ENCODE measurements at regions not wholly inside any gene's neighbourhood (a gene's known extent, or its start where the extent isn't known, plus 50 kb on each side); places are given as distances from the start of the nearest gene placed in this dataset.
A peak's percentile ranks its signal among the peaks of the same experiment; 100 is the strongest.

DNA sequence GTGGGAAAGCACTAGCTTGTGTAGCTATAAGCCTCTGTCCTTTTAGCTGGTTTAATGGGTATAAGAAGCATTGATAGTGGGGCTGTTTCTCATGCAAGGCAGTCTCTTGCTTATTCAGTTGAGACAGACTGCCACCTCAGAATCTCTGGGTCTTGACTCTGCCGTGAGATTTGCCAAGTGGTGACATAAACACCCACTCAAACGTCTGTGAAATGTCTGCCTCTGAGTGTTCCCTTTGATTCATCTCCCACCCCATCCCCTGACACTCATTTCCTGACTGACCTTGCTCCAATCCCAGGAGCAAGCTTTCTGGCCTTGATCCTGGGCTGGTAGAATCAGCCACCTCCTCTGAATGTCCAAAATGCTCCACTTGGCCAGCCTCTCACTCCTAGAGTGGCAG is 141.9 kb upstream of the RBMS1 start:
- intact Hi-C loops (cut with DNase I), result no loop called here
- peak overlapping the region in 1 of 4 donors; percentile 10 for H3K27ac ChIP-seq
- 31 to 44% methylated on average over 2 of the region's 2 CpGs for WGBS, 2 donors
- no peak overlapping the region for H3K4me3 ChIP-seq
- TF ChIP-seq POLR2AphosphoS5 (IDR thresholded peaks at IDR 0.05), result no peak
- TF ChIP-seq CTCF (IDR thresholded peaks at IDR 0.05), result no peak
- TF ChIP-seq EP300 (IDR thresholded peaks at IDR 0.05), result no peak
- no peak for TF ChIP-seq POLR2A (IDR thresholded peaks at IDR 0.05)
- no peaks in the 10 kb centered on the region for H3K27me3 ChIP-seq
- peaks cover 0 to 13% (median 9%) of the 10 kb centered on the region in 4 donors for H3K4me1 ChIP-seq
- H3K36me3 ChIP-seq, result no peaks in the 10 kb centered on the region
- no peak for DNase-seq
- H3K9me3 ChIP-seq, result peaks cover 0 to 11% (median 3%) of the 10 kb centered on the region in 4 donors

DNA sequence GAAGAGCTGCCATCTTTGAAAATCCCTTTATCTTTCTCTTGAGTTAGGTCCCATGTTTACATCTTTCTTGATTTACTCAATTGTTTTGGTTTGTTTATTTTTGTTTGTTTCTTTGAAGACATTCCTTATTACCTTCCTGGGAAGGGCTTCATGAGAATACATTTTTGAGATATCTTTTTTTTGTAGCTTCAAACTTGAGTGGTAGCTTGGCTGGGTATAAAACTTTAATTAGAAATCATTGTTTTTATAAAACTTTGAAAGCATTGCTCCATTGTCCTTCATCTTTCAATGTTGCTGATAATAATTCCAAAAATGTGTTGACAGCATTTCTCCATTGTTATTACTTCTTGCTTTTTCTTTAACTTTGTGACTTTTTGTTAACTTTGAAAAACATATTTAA is 145.9 kb upstream of the RBMS1 start:
- no peaks in the 10 kb centered on the region for H3K36me3 ChIP-seq
- peaks cover 0 to 11% (median 3%) of the 10 kb centered on the region in 4 donors for H3K9me3 ChIP-seq
- no peaks in the 10 kb centered on the region for H3K27me3 ChIP-seq
- peaks cover 0 to 13% (median 9%) of the 10 kb centered on the region in 4 donors for H3K4me1 ChIP-seq
- H3K27ac ChIP-seq, result no peak overlapping the region
- no peak overlapping the region for H3K4me3 ChIP-seq
- no peak for TF ChIP-seq POLR2AphosphoS5 (IDR thresholded peaks at IDR 0.05)
- TF ChIP-seq CTCF (IDR thresholded peaks at IDR 0.05), result no peak
- intact Hi-C loops (cut with DNase I), result no loop called here
- DNase-seq, result no peak

- Histone ChIP-seq H3K27ac (no peak overlapping the region), H3K4me1 (peaks cover 0 to 5% (median 0%) of the 10 kb centered on the region in 4 donors), H3K4me3 (no peak overlapping the region), H3K9me3 (no peaks in the 10 kb centered on the region), H3K36me3 (no peaks in the 10 kb centered on the region), H3K27me3 (no peaks in the 10 kb centered on the region)
- no peak for DNase-seq
- intact Hi-C loops (cut with DNase I), result no loop called here
- 32 to 61% methylated on average over 6 of the region's 6 CpGs for WGBS, 2 donors
- no peak for TF ChIP-seq CTCF (IDR thresholded peaks at IDR 0.05)
- TF ChIP-seq EP300 (IDR thresholded peaks at IDR 0.05), result no peak
- no peak for TF ChIP-seq POLR2AphosphoS5 (IDR thresholded peaks at IDR 0.05)
- no peak for TF ChIP-seq POLR2A (IDR thresholded peaks at IDR 0.05)
Measured at GRCh38 chr2:160646684-160647444, 153.3 kb upstream of the RBMS1 start.

DNA sequence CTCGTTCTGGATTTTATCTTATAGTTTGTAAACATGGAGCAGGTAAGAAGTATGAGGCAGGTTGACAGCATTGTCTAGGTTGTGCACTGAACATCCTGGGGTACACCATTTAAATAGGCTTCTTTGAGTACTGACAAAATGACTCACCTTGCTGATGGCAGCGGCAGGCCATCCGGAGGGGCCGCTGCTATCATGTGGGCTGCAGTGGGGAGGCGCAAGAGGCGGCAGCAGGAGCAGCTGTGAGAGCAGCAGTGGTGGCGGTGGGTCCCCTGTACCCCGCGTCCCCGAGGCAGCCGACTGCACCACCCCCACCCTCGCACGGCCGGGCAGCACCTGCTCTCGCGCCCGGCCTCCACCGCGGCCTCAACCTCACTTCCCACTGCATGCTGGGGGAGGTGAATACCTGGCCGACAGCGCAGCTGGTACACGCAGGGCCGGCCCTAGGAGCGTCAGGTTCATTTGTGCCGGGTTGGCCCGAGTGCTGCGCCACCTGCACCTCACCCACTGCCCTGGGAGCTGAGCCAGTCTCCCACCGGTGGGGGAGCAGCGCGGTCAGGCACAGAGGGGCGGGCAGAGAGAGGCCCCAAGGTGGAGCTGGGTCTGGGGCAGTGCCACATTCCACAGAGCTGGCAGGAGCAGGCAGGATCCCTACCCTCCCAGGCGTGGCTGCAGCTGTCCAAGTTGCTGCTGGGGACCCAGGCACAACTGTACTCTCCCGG is 154.5 kb upstream of the RBMS1 start:
- H3K4me3 ChIP-seq, result no peak overlapping the region
- no peaks in the 10 kb centered on the region for H3K9me3 ChIP-seq
- peaks cover 0 to 12% (median 3%) of the 10 kb centered on the region in 4 donors for H3K4me1 ChIP-seq
- DNase-seq, result no peak
- H3K27ac ChIP-seq, result no peak overlapping the region
- H3K27me3 ChIP-seq, result no peaks in the 10 kb centered on the region
- intact Hi-C loops (cut with DNase I), result no loop called here
- H3K36me3 ChIP-seq, result no peaks in the 10 kb centered on the region
- TF ChIP-seq CTCF (IDR thresholded peaks at IDR 0.05) (no peak), POLR2A (IDR thresholded peaks at IDR 0.05) (no peak)
- WGBS, 2 donors, result 54 to 84% methylated on average over 33 of the region's 33 CpGs
